Right forelimb (tissue), 1 donor: ENCODE measurements at regions not wholly inside any gene's neighbourhood (a gene's known extent, or its start where the extent isn't known, plus 50 kb on each side); places are given as distances from the start of the nearest gene placed in this dataset.
"Not testable (repeated sequence)": the region's sequence is repeated elsewhere in the genome, so short reads cannot be mapped to it uniquely, and the experiment has no call there.

Experiments used
- DNase-seq: peaks from one replicate; pipeline ENCODE4 v3.0.0-alpha.2; 2018

DNA sequence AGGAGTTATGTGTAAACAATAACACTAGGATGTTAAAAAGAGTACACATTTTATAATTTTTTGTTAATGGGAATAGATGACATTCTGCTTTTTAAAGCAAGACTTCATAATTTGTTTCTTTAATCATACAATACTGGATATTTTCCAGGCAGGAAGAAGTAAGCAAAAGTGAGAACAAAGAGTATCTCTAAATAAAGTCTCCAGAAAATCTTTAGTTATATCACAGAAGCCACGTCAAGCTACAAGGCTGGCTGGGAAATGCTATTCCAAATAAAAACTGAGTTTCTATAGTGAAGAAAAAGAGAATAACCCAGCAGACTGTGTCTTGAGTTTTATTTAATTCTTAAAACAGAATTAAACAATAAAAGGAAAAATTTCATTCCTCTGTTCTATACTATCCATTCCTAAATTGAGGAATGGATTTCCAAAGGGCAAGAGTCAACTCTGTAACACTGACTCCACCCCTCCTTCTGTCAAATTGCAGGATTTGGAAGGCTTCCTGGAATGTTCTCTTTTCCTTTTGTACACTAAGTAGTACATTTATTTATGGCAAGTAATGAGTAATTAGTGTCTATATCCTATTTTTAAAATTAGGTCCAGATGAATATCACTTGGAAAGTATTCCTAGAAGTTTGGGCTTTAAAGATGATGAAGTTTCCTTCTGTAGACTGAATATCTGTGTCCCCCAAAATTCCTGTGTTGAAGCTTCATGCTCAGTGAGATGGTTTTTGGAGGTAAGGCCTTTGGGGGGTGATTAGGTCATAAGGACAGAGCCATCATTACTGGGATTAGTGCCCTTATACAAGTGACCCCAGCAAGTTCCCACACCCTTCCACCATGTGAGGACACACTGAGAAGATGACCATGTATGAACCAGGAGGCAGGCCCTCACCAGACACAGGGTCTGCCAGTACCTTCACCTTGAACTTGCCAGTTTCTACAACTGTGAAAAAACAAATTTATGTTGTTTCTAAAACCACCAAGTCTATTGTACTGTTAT, 290.9 kb downstream of the CRPPA start:
- no peak for DNase-seq

DNA sequence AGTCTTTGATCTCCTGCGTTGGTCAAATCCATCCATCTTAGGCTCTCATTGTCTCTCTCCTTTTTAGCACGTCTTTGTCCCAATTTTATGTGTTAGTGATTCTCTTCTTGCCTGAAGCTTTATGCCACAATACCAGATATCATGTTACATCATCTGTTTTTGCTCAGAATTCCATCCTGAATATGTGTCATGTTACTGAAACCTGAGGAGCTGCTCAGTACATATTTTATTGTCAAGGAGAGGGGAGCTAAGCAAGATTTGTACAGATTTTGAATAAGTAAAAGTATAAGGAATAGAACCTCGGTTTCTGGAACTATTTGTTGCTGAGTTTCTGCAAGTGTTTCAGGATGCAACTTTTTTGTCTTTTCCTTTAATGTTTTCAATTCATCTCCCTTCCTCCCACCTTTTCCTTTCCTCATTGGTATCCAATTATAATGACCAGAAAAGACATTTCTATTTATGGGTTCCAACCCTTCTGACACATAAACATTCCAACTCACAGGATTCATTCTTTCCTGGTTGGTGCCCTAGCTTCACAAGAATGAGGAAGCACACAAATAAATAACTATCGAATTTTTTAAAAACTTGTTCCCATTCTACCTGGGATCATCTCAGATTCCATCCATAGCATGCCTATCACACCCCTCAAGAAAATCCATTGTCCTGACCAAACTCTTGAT, 291.8 kb downstream of the CRPPA start:
- no peak for DNase-seq

DNA sequence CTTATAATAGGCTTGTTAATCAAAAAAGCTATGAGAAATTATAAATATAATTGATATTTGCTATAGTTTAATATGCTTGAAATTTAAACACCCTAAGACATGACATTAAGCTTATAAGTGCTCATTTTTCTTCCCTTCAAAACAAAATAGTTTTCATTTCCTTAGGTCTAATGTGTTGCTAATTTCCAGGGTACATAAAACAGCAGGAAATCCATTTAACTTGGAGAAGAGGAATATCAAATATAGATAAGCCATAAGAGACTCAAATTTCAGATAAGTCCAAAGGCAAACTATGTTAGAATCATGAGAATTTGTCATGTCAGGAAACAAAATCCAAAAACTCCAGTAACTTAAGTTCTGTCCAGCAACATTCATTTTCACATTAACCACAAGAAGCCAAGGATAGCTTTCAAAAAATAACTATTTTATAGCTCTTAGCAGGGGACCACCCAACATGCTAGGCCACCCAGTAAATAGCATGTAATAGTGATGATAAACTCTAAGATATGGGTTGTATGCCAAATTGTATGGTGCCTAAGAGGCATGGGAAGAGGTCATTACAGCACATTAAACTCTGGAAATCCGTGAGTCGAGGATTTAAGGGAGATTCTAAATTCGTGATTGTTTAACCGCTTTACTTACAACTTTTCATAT, 298.1 kb downstream of the CRPPA start:
- no peak for DNase-seq

DNA sequence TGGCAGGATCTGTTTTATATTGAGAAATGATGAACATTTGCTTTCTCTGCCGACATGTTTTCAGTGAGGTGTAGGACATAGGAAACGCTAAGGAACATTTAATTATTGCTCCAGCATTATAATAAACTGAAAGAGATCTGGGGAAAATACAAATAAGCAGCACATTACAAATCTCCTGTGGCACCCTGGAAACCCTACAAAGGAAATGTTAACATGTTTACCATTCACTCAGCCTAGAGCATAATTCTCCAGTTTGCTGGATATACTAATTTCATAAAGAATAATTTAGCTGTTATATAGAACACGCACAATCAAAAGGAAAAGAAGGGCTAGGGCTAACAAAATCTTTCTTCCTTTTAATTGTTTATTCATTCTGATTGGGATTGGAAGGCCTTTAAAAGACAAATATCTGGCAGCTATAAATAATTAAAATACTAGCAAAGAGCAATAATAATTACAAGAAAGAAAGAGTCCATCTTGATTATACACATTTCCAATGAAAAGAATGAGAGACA, 299.4 kb downstream of the CRPPA start:
- DNase-seq, result no peak

DNA sequence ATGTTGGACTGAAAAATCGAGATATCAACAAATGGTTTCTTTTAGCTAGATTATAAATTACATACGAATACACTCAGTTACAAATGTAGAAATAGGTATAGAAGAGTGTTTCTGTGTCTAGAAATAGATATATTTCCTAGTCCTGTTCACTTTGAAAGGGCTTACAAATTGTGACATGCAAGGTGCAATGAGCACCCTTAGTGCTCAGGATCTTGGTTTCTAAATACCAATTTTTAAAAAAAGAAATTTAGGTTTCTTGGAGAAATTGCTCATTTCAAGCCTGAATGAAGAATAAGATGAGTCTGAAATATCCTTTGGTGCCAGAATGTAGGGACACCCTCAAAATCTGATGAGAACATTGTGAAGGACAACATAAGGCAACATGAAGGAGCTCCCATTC, 306.0 kb downstream of the CRPPA start:
- no peak for DNase-seq

DNA sequence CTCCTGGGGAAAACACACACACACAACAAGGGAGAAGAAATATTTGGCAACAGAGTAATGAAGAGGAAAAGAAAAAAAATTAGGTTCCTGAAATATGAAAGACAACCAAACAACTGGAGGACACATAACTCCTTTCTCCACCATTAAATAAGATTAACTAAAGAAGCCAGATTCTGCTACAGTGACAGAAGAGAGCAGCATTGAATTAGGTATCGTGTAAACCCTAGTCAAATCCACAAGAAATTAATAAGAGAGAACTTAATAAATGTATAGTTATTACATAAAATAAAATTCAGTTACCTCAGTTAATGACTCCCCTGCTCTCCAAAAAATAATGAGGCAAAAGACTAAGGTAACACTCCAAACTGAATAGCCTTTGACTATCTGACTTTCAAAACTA, 306.7 kb downstream of the CRPPA start:
- no peak for DNase-seq

DNA sequence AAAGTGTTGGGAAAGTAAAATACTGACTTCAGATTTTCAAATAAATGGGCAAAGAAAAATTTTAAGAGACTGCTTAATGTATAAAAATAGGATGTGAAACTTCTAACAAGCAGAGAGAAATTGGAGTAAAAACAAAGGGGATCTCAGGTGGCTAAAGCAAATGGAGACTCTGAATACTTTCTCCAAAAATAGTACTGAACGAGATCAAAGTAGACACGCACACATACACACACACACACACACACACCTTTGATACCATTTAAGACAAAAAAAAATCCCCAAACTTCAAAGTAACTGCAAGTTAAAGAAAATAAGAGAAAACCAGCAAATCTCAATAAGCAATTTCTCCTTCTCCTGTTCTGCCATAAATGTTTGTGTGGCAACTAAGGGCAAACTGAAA, 307.3 kb downstream of the CRPPA start:
- DNase-seq, result no peak

DNA sequence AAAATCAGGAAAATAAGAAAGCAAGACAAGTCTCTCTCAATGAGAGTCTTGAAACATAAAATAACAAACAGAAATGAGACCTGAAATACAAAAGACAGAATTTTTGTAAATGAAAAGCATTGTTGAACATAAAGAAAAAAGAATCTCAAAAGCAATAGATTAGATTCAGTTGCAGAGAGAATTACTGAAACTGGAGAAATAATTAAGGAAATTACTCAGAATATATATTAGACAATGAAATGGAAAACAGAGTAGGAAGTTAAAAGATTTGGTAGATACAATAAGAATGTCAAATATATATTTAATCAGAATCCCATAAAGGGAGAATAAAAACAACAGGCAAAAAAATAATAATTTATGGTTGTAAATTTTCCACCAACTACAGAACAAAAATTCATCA, 308.3 kb downstream of the CRPPA start:
- no peak for DNase-seq

DNA sequence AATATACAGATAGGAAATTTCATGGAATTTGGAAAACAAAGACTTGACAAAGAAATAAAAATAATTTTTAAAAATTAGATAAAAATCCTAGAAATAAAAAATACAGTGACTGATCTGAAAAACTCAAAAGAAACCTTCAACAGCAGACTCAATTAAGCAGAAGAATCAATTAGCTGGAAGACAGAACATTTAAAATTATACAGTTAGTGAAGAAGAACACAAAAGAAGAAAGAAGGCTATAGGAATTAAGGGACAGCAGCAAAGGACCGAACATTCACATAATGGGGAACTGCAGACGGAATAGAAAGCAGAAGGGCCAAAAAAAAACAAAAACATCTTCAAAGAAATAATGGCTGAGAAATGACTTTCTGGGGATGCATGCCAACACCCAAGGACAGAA, 314.5 kb downstream of the CRPPA start:
- DNase-seq, result no peak

DNA sequence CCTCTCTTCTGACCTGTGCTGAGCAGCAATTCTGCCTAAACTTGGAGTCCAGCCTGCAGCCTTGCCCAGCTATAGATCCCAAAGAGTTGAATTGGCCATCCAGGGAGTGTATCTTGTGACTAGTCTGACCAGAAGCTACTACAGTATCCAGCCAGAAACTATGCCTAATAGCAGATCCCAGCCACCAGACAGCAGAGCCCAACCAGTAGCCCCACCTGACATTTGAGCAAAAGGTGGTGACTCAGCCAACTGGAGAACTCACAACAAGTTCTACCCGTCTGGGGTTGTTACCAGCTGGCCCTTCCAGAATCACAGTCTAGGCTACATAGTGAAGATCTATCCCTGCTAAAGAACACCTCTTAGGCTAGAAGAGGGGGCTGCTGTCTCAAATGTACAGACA, 315.0 kb downstream of the CRPPA start:
- DNase-seq, result no peak

DNA sequence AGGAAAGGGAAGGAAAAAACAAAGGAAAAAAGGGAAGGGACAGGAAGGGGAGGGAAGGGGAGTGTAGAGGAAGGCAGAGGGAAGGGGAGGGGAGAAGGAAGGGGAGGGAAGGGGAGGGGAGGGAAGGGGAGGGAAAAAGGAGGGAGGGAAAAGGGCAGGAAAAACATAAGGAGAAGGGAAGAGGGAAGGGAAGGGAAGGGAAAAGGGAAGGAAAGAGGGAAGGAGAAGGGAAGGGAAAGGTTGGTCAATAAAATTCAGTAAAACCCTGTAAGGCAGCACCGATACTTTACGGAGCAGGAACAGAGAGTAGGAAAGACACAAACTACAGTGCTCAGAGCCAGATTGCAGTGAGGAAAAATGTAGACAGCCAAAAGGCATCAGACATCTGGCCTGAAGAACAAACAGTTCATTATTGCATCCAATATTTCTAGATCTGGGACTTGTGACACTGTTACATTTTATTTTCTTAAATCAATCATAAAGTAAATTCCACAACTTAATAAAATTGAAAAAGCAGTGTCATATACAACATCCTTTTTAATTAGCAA, 322.0 kb downstream of the CRPPA start:
- DNase-seq, result no peak

DNA sequence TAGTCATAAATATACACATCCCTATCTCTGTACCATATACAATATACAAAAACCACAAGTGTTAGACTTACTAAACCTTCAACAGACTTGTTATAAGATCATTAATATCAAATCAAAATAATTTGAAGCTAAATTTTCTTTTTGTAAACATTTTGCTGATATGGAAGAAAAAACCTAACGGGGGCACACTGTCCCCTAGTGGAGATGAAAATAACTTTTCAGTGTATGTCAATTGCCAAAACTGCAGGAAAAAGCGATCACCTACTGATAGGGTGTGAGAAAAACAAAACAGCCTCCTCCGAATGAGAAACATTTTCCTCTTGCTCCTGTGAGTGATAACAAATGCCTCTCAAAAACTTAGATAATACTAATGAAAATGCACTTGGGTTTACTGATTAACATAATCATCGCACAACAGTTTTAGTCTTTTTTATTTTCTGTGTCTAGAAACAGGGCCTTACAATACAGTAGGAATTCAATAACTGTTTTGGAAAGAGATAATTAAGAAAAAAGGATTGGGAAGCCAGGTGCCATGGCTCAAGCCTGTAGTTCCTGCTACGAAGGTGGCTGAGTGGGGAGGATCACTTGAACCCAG, 322.7 kb downstream of the CRPPA start:
- no peak for DNase-seq

DNA sequence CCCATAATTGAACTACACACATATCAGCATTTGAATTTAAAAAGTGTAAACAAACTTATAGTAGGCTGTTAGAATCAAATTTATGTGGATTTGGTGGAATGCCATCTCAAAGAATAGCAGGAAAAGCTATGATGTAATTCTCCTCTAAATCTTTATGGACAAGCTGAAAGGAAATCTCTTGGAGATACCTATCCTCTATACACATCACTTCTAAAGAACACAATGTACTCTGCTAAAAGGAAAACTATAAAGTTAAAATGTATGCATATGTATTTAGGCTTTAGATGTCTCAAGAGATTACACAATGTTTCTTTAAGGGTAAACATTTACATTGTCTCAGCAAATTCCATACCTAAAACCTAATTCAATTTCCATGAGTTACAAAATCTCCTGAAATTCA, 323.3 kb downstream of the CRPPA start:
- DNase-seq, result no peak

DNA sequence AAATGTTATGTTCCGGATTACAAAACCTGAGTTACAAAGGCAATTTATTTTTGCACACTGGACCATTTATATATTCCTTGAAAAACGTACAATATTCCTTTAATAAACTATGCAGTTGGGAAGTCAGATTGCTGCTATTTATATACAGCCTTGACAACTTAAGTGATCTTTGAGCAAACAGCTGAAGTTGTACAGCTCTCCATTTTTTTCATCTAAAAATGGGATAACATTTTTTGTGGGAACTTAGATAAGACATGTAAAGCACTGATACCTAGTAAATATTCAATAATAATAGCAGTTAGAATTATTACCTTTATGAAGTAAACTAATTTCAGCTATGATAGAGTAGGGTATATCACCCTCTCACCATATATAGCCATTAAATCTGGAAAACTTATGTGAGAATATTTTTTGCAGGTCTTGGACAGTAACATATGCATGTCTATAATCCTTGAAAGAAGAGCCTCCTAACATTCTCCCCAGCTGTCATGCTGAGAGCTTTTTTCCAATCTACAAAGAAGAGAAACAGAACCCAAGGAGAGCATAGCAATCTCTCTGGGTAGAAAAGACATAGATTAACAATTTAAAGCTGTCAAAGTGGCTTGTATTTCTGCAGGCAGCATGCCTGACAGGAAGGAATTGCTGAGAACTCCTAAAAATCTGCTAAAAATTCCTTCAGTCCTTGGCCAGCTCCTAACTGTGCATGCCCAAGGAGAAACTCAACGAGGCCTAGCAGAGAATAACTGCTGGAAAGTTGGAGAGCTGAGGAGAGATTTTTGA, 326.0 kb downstream of the CRPPA start:
- no peak for DNase-seq

DNA sequence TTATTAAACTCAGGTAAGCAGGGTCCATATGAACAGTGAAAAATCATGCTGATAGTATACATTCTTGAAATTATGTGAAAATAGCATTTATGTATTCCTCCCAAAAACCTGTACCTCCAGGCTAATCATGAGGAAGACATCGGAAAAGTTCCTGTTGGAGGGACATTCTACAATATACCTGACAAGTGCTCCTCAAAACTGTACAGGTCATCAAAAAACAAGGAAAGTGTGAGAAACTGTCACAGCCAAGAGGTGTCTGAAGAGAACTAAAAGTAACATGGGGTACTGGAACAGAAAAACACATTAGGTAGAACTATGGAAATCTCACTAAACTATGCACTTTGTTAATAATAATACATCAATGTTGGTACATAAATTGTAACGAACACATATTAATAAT, 326.7 kb downstream of the CRPPA start:
- no peak for DNase-seq

DNA sequence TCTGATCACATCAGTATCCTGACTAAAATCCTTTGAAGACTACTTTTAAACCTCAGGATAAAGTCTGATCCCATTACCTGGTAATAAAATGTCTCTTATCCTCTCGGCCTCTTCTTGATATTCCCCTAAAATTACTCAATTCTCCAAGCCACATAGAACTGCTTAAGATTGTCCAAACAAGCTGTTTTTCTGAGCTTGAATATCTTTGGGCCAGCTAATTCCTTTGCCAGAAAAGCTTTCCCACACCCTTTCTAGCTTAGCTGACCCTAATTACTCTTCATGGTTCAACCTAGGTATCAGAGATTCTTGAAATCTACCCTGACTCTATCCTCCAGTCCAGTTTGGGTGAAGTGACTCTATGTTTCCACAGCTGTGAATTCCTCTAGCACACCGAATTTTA, 328.6 kb downstream of the CRPPA start:
- no peak for DNase-seq

DNA sequence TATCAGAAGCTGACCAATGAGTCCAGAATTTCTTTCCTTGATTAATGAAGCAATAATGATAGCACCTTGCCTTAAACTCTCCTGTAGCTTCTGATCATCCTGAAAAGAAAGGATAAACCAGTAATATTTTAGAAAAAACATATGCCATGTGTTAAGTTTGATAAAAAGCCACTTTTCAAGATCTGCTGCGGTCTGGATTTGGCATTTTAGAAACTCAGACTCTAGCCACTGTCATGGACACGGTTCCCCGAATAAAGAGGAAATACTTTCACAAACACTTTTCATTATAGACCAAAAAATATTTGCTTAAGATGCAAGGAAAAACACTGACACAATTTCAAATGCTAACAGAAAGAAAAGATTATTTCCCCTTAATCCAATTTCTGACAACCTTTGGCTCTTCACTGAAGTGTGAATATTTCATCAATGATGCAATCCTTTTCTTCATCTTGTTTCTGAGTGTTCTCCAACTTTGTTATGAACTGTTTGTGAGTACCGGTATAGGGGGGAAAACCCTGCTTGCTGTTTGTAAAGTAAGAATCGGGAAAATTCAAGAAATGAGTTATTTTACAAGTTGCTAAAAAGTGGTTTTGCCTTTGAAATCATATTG, 329.5 kb downstream of the CRPPA start:
- no peak for DNase-seq

DNA sequence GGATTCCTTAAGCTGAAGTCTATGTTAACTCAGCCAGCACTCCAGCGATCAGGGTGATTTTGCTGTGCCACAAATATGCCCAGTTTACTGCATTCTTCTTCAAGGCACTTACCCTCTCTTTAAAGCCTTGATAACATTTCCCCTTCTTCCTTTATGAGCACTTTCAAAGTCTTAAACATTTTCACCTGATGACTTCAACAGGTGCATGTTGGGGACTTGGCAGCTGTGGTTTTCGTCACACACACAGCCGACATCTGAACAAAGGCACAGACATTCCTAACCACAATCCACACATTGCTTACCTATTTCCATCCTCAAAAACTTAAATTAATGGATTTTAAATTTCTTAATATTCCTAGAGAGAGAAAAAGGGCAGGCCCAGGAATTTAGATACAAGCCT, 331.5 kb downstream of the CRPPA start:
- no peak for DNase-seq

DNA sequence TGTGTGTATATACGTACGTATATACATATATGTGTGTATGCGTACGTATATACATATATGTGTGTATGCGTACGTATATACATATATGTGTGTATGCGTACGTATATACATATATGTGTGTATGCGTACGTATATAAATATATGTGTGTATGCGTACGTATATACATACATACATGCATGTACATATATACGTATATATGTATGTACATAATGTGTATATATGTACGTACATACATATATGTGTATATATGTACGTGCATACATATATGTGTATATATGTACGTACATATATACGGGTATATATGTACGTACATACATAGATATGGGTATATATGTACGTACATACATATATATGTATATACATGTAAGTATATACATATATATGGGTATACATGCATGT, 332.1 kb downstream of the CRPPA start:
- DNase-seq, result no peak

DNA sequence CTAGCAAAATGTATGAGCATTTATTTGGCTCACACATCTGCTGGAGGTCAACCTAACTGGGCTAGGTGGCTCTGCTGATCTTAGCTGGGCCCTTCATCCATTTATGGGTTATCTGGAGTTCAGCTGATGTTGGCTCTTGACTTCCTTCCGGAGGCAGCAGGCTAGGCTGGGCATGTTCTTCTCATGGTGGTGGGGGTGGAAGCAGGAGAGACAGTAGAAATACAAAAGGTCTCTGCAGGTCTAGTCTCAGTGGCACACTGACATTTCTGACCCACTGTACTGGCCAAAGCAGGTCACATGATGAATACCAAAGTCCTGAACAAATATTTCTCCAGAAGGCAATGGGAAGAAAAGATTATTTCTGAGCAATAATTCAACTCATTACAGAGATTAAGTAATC, 334.6 kb downstream of the CRPPA start:
- no peak for DNase-seq

DNA sequence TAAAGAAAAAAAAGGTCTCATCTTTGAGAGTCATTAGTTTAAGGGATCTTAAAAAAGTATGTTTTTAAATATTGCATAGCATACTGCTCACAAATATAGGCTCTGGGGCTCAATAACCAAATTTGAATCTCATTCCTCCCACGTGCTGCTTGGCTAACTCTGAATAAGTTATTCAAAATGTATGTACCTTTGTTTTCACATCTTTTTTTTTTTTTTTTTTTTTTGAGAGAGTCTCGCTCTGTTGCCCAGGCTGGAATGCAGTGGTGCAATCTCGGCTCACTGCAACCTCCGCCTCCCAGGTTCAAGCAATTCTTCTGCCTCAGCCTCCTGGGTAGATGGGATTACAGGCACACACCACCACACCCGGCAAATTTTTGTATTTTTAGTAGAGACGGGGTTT, 335.6 kb downstream of the CRPPA start:
- DNase-seq, result not testable (repeated sequence)

DNA sequence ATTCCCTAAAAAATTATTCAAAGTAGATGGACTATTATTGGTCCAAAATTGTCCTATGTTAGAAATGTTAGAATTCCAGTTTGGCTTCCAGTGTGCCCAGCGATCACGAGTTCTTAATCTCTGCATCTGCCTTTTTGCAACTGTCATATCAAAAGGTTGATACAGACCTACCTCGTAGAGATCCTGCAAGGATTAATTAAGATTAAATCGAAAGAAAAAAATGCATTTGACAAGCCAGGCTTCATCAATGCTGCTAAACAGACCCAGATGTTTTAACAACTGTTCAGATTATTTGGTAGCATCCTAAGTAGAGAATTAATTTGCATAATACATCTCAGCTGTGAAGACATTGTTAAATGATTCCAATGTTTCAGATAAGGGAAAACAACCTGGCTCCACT, 336.5 kb downstream of the CRPPA start:
- DNase-seq, result no peak
